ENCODE measurements at regions not wholly inside any gene's neighbourhood (a gene's known extent, or its start where the extent isn't known, plus 50 kb on each side); places are given as distances from the start of the nearest gene placed in this dataset.

GRCh38 chr6:104418839-104419238 lies 440.9 kb downstream of the HACE1 start:
- no peaks in the 10 kb centered on the region for H3K36me3 Mint-ChIP-seq
- no peaks in the 10 kb centered on the region for H3K27me3 Mint-ChIP-seq
- no peak overlapping the region for H3K4me3 Mint-ChIP-seq
- H3K9me3 Mint-ChIP-seq, result peaks cover 6% of the 10 kb centered on the region
- POLR2A ChIA-PET, result no interaction called here
- H3K4me1 Mint-ChIP-seq (ENCODE audit: low read depth), result no peaks in the 10 kb centered on the region
- DNase-seq, result no peak
- CTCF ChIA-PET, result no interaction called here
- H3K27ac Mint-ChIP-seq, result no peak overlapping the region
- intact Hi-C loops (cut with micrococcal nuclease), result no loop called here

- Mint-ChIP-seq H3K4me1 (ENCODE audit: low read depth) (no peaks in the 10 kb centered on the region), H3K27me3 (no peaks in the 10 kb centered on the region), H3K9me3 (peaks cover 3% of the 10 kb centered on the region), H3K36me3 (no peaks in the 10 kb centered on the region), H3K27ac (no peak overlapping the region), H3K4me3 (no peak overlapping the region)
- POLR2A ChIA-PET, result no interaction called here
- no peak for DNase-seq
- intact Hi-C loops (cut with micrococcal nuclease), result no loop called here
- CTCF ChIA-PET, result interaction anchor here (0.6 kb wide), 1 partner anchor 92 kb away, joined by 3 read pairs; no protein-coding TSS in a partner anchor
Measured at GRCh38 chr6:104418125-104418524, 441.6 kb downstream of the HACE1 start.

- Mint-ChIP-seq H3K27ac (no peak overlapping the region), H3K27me3 (no peaks in the 10 kb centered on the region), H3K9me3 (no peaks in the 10 kb centered on the region), H3K36me3 (no peaks in the 10 kb centered on the region), H3K4me3 (no peak overlapping the region), H3K4me1 (ENCODE audit: low read depth) (no peaks in the 10 kb centered on the region)
- ChIA-PET CTCF (no interaction called here), POLR2A (no interaction called here)
- intact Hi-C loops (cut with micrococcal nuclease), result no loop called here
- DNase-seq, result no peak
Measured at GRCh38 chr6:104414723-104415122, 445.0 kb downstream of the HACE1 start.

- no peaks in the 10 kb centered on the region for H3K36me3 Mint-ChIP-seq
- H3K27me3 Mint-ChIP-seq, result no peaks in the 10 kb centered on the region
- H3K4me1 Mint-ChIP-seq (ENCODE audit: low read depth), result no peaks in the 10 kb centered on the region
- H3K27ac Mint-ChIP-seq, result no peak overlapping the region
- no peak overlapping the region for H3K4me3 Mint-ChIP-seq
- DNase-seq, result no peak
- intact Hi-C loops (cut with micrococcal nuclease), result no loop called here
- CTCF ChIA-PET, result no interaction called here
- POLR2A ChIA-PET, result no interaction called here
- H3K9me3 Mint-ChIP-seq, result no peaks in the 10 kb centered on the region
Measured at GRCh38 chr6:104413767-104414166, 446.0 kb downstream of the HACE1 start.

GRCh38 chr6:104411302-104411701 lies 448.4 kb downstream of the HACE1 start:
- Mint-ChIP-seq H3K4me1 (ENCODE audit: low read depth) (no peaks in the 10 kb centered on the region), H3K27me3 (no peaks in the 10 kb centered on the region), H3K9me3 (no peaks in the 10 kb centered on the region), H3K36me3 (no peaks in the 10 kb centered on the region), H3K4me3 (no peak overlapping the region), H3K27ac (no peak overlapping the region)
- intact Hi-C loops (cut with micrococcal nuclease), result no loop called here
- ChIA-PET CTCF (no interaction called here), POLR2A (no interaction called here)
- DNase-seq, result no peak

- Mint-ChIP-seq H3K27ac (no peak overlapping the region), H3K4me1 (ENCODE audit: low read depth) (no peaks in the 10 kb centered on the region), H3K27me3 (no peaks in the 10 kb centered on the region), H3K36me3 (no peaks in the 10 kb centered on the region), H3K9me3 (no peaks in the 10 kb centered on the region), H3K4me3 (no peak overlapping the region)
- POLR2A ChIA-PET, result no interaction called here
- CTCF ChIA-PET, result no interaction called here
- intact Hi-C loops (cut with micrococcal nuclease), result no loop called here
- DNase-seq, result no peak
Measured at GRCh38 chr6:104409913-104410312, 449.8 kb downstream of the HACE1 start.

- no peak overlapping the region for H3K4me3 Mint-ChIP-seq
Measured at GRCh38 chr6:104407957-104408356, 451.8 kb downstream of the HACE1 start.

GRCh38 chr6:104404377-104404776 lies 455.3 kb downstream of the HACE1 start:
- CTCF ChIA-PET, result no interaction called here
- Mint-ChIP-seq H3K27me3 (no peaks in the 10 kb centered on the region), H3K4me1 (ENCODE audit: low read depth) (no peaks in the 10 kb centered on the region), H3K27ac (no peak overlapping the region), H3K9me3 (no peaks in the 10 kb centered on the region), H3K4me3 (no peak overlapping the region), H3K36me3 (no peaks in the 10 kb centered on the region)
- no peak for DNase-seq
- intact Hi-C loops (cut with micrococcal nuclease), result no loop called here
- POLR2A ChIA-PET, result no interaction called here

More at GRCh38 chr6:104407957-104408356, 451.8 kb downstream of the HACE1 start:
- DNase-seq, result no peak
- Mint-ChIP-seq H3K9me3 (no peaks in the 10 kb centered on the region), H3K27ac (no peak overlapping the region), H3K4me1 (ENCODE audit: low read depth) (no peaks in the 10 kb centered on the region), H3K27me3 (no peaks in the 10 kb centered on the region), H3K36me3 (no peaks in the 10 kb centered on the region)
- POLR2A ChIA-PET, result no interaction called here
- CTCF ChIA-PET, result no interaction called here
- intact Hi-C loops (cut with micrococcal nuclease), result no loop called here

- intact Hi-C loops (cut with micrococcal nuclease), result no loop called here
- CTCF ChIA-PET, result no interaction called here
- POLR2A ChIA-PET, result no interaction called here
- no peaks in the 10 kb centered on the region for H3K4me1 Mint-ChIP-seq (ENCODE audit: low read depth)
- no peaks in the 10 kb centered on the region for H3K9me3 Mint-ChIP-seq
- DNase-seq, result no peak
- no peak overlapping the region for H3K27ac Mint-ChIP-seq
- no peak overlapping the region for H3K4me3 Mint-ChIP-seq
- H3K36me3 Mint-ChIP-seq, result no peaks in the 10 kb centered on the region
- H3K27me3 Mint-ChIP-seq, result no peaks in the 10 kb centered on the region
Measured at GRCh38 chr6:104402572-104402971, 457.1 kb downstream of the HACE1 start.

GRCh38 chr6:104401926-104402325 lies 457.8 kb downstream of the HACE1 start:
- DNase-seq, result no peak
- ChIA-PET POLR2A (no interaction called here), CTCF (no interaction called here)
- H3K27me3 Mint-ChIP-seq, result no peaks in the 10 kb centered on the region
- intact Hi-C loops (cut with micrococcal nuclease), result no loop called here
- H3K4me3 Mint-ChIP-seq, result no peak overlapping the region
- no peaks in the 10 kb centered on the region for H3K36me3 Mint-ChIP-seq
- no peaks in the 10 kb centered on the region for H3K4me1 Mint-ChIP-seq (ENCODE audit: low read depth)
- H3K9me3 Mint-ChIP-seq, result no peaks in the 10 kb centered on the region
- H3K27ac Mint-ChIP-seq, result no peak overlapping the region

GRCh38 chr6:104400844-104401243 lies 458.9 kb downstream of the HACE1 start:
- ChIA-PET POLR2A (no interaction called here), CTCF (no interaction called here)
- Mint-ChIP-seq H3K9me3 (no peaks in the 10 kb centered on the region), H3K27me3 (no peaks in the 10 kb centered on the region), H3K4me3 (no peak overlapping the region), H3K36me3 (no peaks in the 10 kb centered on the region), H3K4me1 (ENCODE audit: low read depth) (no peaks in the 10 kb centered on the region), H3K27ac (no peak overlapping the region)
- no peak for DNase-seq
- intact Hi-C loops (cut with micrococcal nuclease), result no loop called here

- intact Hi-C loops (cut with micrococcal nuclease), result no loop called here
- no peaks in the 10 kb centered on the region for H3K36me3 Mint-ChIP-seq
- POLR2A ChIA-PET, result no interaction called here
- H3K4me3 Mint-ChIP-seq, result no peak overlapping the region
- CTCF ChIA-PET, result no interaction called here
- no peaks in the 10 kb centered on the region for H3K9me3 Mint-ChIP-seq
- no peaks in the 10 kb centered on the region for H3K4me1 Mint-ChIP-seq (ENCODE audit: low read depth)
- H3K27ac Mint-ChIP-seq, result no peak overlapping the region
- no peaks in the 10 kb centered on the region for H3K27me3 Mint-ChIP-seq
- DNase-seq, result no peak
Measured at GRCh38 chr6:104396077-104396476, 463.6 kb downstream of the HACE1 start.

- H3K9me3 Mint-ChIP-seq, result peaks cover 2% of the 10 kb centered on the region
- H3K27ac Mint-ChIP-seq, result no peak overlapping the region
- ChIA-PET CTCF (no interaction called here), POLR2A (no interaction called here)
- H3K27me3 Mint-ChIP-seq, result no peaks in the 10 kb centered on the region
- intact Hi-C loops (cut with micrococcal nuclease), result no loop called here
- no peak overlapping the region for H3K4me3 Mint-ChIP-seq
- DNase-seq, result no peak
- no peaks in the 10 kb centered on the region for H3K4me1 Mint-ChIP-seq (ENCODE audit: low read depth)
- no peaks in the 10 kb centered on the region for H3K36me3 Mint-ChIP-seq
Measured at GRCh38 chr6:104381907-104382306, 477.8 kb downstream of the HACE1 start.
